22Rv1 (cell line): ENCODE measurements at regions not wholly inside any gene's neighbourhood (a gene's known extent, or its start where the extent isn't known, plus 50 kb on each side); places are given as distances from the start of the nearest gene placed in this dataset.

Source experiments
- ZFX ChIP-seq: fragments of 450-650 bp; IDR thresholded peaks from 2 replicates; pipeline ENCODE4 v1.6.1; 2017; ENCODE audit warnings: antibody characterized with exemption, borderline replicate concordance
- TF ChIP-seq, protein P1 (sequence below): fragments of 450-650 bp; IDR thresholded peaks from 2 replicates; pipeline ENCODE4 v1.5.1; 2017; ENCODE audit warnings: mild to moderate bottlenecking

DNA sequence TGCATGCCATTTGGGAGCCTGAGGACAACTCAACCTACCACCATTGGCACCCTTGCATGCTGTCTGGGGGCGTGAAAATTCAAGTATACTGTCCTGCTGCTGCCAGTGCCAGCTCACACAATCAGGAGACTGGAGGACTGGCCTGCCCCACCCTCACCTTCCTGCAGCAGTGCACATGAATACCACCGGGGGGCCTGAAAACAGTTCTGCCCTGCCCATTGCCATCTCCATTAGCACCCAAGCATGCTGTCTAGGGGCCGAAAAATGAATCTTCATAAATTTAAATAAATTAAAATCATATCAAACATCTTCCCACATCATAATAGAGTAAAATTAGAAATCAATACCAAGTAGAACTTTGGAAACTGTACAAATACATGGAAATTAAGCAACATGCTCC lies 322.1 kb upstream of the TMPRSS15 start:
- TF ChIP-seq, protein P1, sequence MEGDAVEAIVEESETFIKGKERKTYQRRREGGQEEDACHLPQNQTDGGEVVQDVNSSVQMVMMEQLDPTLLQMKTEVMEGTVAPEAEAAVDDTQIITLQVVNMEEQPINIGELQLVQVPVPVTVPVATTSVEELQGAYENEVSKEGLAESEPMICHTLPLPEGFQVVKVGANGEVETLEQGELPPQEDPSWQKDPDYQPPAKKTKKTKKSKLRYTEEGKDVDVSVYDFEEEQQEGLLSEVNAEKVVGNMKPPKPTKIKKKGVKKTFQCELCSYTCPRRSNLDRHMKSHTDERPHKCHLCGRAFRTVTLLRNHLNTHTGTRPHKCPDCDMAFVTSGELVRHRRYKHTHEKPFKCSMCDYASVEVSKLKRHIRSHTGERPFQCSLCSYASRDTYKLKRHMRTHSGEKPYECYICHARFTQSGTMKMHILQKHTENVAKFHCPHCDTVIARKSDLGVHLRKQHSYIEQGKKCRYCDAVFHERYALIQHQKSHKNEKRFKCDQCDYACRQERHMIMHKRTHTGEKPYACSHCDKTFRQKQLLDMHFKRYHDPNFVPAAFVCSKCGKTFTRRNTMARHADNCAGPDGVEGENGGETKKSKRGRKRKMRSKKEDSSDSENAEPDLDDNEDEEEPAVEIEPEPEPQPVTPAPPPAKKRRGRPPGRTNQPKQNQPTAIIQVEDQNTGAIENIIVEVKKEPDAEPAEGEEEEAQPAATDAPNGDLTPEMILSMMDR: peak; percentile 54
- no peak for TF ChIP-seq ZFX
